ENCODE measurements at regions not wholly inside any gene's neighbourhood (a gene's known extent, or its start where the extent isn't known, plus 50 kb on each side); places are given as distances from the start of the nearest gene placed in this dataset.

GRCh38 chr15:29968099-29968894 is 114.5 kb upstream of the GOLGA8J start:
- TF ChIP-seq USF1 (IDR thresholded peaks at IDR 0.05) (no peak), EP300 (IDR thresholded peaks at IDR 0.05; ENCODE audit: borderline replicate concordance) (no peak)

Data from Ishikawa (cell line).